NCI-H1930 (cell line): ENCODE measurements at regions not wholly inside any gene's neighbourhood (a gene's known extent, or its start where the extent isn't known, plus 50 kb on each side); places are given as distances from the start of the nearest gene placed in this dataset.

Source experiments
- DNase-seq, 2 experiments: peaks; one replicate each; lab custom pipeline; 2025; lab: John Stamatoyannopoulos, UW

- no peak for DNase-seq
Measured at GRCh38 chr20:7708782-7709181, 231.5 kb downstream of the HAO1 start.

- DNase-seq, result peak in 1 of 2 experiments; percentile 40
Measured at GRCh38 chr20:7710440-7710839, 229.8 kb downstream of the HAO1 start.

- no peak for DNase-seq
Measured at GRCh38 chr20:7712661-7713060, 227.6 kb downstream of the HAO1 start.

- DNase-seq, result no peak
Measured at GRCh38 chr20:7714549-7714948, 225.7 kb downstream of the HAO1 start.

GRCh38 chr20:7716286-7716972 is 223.8 kb downstream of the HAO1 start:
- DNase-seq, result no peak

- no peak for DNase-seq
Measured at GRCh38 chr20:7722564-7722963, 217.7 kb downstream of the HAO1 start.

GRCh38 chr20:7723284-7723683 is 217.0 kb downstream of the HAO1 start:
- DNase-seq, result no peak

GRCh38 chr20:7728338-7728737 is 211.9 kb downstream of the HAO1 start:
- DNase-seq, result no peak

GRCh38 chr20:7734216-7734615 is 206.0 kb downstream of the HAO1 start:
- no peak for DNase-seq

- DNase-seq, result no peak
Measured at GRCh38 chr20:7736336-7736735, 203.9 kb downstream of the HAO1 start.

- no peak for DNase-seq
Measured at GRCh38 chr20:7741866-7742265, 198.4 kb downstream of the HAO1 start.

- no peak for DNase-seq
Measured at GRCh38 chr20:7742479-7742878, 197.8 kb downstream of the HAO1 start.

- no peak for DNase-seq
Measured at GRCh38 chr20:7744411-7744810, 195.8 kb downstream of the HAO1 start.

GRCh38 chr20:7748624-7749023 is 191.6 kb downstream of the HAO1 start:
- DNase-seq, result no peak

GRCh38 chr20:7754102-7754501 is 186.2 kb downstream of the HAO1 start:
- DNase-seq, result no peak

GRCh38 chr20:7758406-7758805 is 181.9 kb downstream of the HAO1 start:
- DNase-seq, result no peak

GRCh38 chr20:7760247-7761031 is 179.8 kb downstream of the HAO1 start:
- no peak for DNase-seq

- no peak for DNase-seq
Measured at GRCh38 chr20:7765221-7765620, 175.0 kb downstream of the HAO1 start.

- DNase-seq, result no peak
Measured at GRCh38 chr20:7770046-7770445, 170.2 kb downstream of the HAO1 start.

GRCh38 chr20:7770578-7770977 is 169.7 kb downstream of the HAO1 start:
- peak; percentile 14 to 31 for DNase-seq

- DNase-seq, result no peak
Measured at GRCh38 chr20:7772371-7772770, 167.9 kb downstream of the HAO1 start.

- DNase-seq, result no peak
Measured at GRCh38 chr20:7773511-7773910, 166.7 kb downstream of the HAO1 start.

GRCh38 chr20:7775072-7775471 is 165.2 kb downstream of the HAO1 start:
- no peak for DNase-seq

GRCh38 chr20:7776148-7776547 is 164.1 kb downstream of the HAO1 start:
- no peak for DNase-seq
